Heart right ventricle (tissue), 16 donors: ENCODE measurements at regions not wholly inside any gene's neighbourhood (a gene's known extent, or its start where the extent isn't known, plus 50 kb on each side); places are given as distances from the start of the nearest gene placed in this dataset.

Experiments
- ATAC-seq, 8 donors: fragments of 200-7000 bp; cut with Tn5 transposase; one replicate each; pipeline ENCODE4 v1.9.1; 2020; ENCODE audit warnings: mild to moderate bottlenecking in 8 of 8, moderate library complexity in 8 of 8, moderate number of reproducible peaks in 1 of 8
- DNase-seq, 2 donors: peaks; one replicate each; pipeline ENCODE4 v3.0.0-alpha.2; 2020
- H3K27ac ChIP-seq, 10 donors: fragments of 200-600 bp; sonication (generic) in 2 of 10; one replicate each; pipeline versions ENCODE4 v1.5.0 to v1.8.0; 2020 to 2022; ENCODE audit warnings: mild to moderate bottlenecking in 3 of 10
- H3K27me3 ChIP-seq, 7 donors: fragments of 200-600 bp; one replicate each; pipeline ENCODE4 v1.8.0; 2021 to 2022; ENCODE audit warnings: mild to moderate bottlenecking in 2 of 7
- H3K36me3 ChIP-seq, 9 donors: fragments of 200-600 bp; sonication (generic) in 1 of 9; one replicate each; pipeline versions ENCODE4 v1.5.0 to v1.8.0; 2020 to 2022; ENCODE audit warnings: mild to moderate bottlenecking in 2 of 9
- H3K4me1 ChIP-seq, 9 donors: fragments of 200-600 bp; sonication (generic) in 1 of 9; one replicate each; pipeline versions ENCODE4 v1.5.0 to v1.8.0; 2020 to 2022; ENCODE audit warnings: mild to moderate bottlenecking in 4 of 9
- H3K4me3 ChIP-seq, 10 donors: fragments of 200-600 bp; sonication (generic) in 2 of 10; one replicate each; pipeline versions ENCODE4 v1.5.0 to v1.8.0; 2020 to 2022; ENCODE audit warnings: mild to moderate bottlenecking in 7 of 10, moderate library complexity in 2 of 10
- H3K9me3 ChIP-seq, 11 donors: fragments of 200-600 bp in 10 of 11; sonication (generic) in 2 of 11; one replicate each; pipeline versions ENCODE4 v1.5.0 to v1.8.0; 2013 to 2022; ENCODE audit warnings: mild to moderate bottlenecking in 2 of 11, control low read depth in 1 of 11, moderate library complexity in 1 of 11
- CTCF ChIP-seq, 9 donors: fragments of 200-600 bp; sonication (generic) in 2 of 9; IDR thresholded peaks; one replicate each; pipeline versions ENCODE4 v1.5.0 to v1.8.0; 2021 to 2022; ENCODE audit warnings: antibody characterized with exemption in 9 of 9, mild to moderate bottlenecking in 5 of 9, moderate library complexity in 1 of 9
- WGBS, 2 donors: extraction: QIAGEN DNeasy Blood & Tissue Kit; methylation state at CpG; one replicate each; pipeline ENCODE4 v1.1.7; 2013; ENCODE audit warnings: inconsistent platforms in 1 of 2; 5-methylcytosine and 5-hydroxymethylcytosine counted together
- intact Hi-C, 10 donors: fragments of 100-400 bp; cut with DNase I; formaldehyde crosslinking; loops; one replicate each; pipeline versions ENCODE4 v1.11.1 to v1.14.2; 2022
- donor health status: Arrhythmogenic right ventricular cardiomyopathy.
- donor health status: ischemic (EF 13 %, LVEDD 7.1; RV severe dilation, severe dysfunction).
- donor health status: healthy with polysubstance abuse.
- donor health status: DM: no; HTN: yes; CAD: no.
- donor health status: DM: no; HTN: no; CAD: no.
- donor health status: ischemic (EF 25% LVEDD 6.9; RV normal size, moderate dysfunction).
- donor health status: ischemic (EF 25% LVEDD 5.7; RV mildly dilated, moderate dysfunction).
- donor health status: healthy.
- donor health status: DM: yes; HTN: yes; CAD: no.
- donor health status: Ischemic cardiomyopathy.
- donor health status: ischemic (EF 35%, LVEDD 5.7; RV mildly dilated, moderate dysfunction).
- donor health status: nonischemic (EF 11% LVEDD 7.7; RV severe dilation, severe dysfunction).
- donor health status: DM: yes; HTN: yes; CAD: no.
- donor health status: PGD.
- donor health status: ischemic (EF 29% LVEDD 5.4; RV normal size, mild dysfunction).
- donor health status: nonischemic (EF 23%, LVEDD 6.1; RV moderate dilation, normal function).

GRCh38 chr7:155188821-155189581, 108.7 kb upstream of the INSIG1 start:
- Histone ChIP-seq H3K4me1 (peaks cover 0 to 4% (median 2%) of the 10 kb centered on the region in 9 donors), H3K27ac (no peak overlapping the region), H3K36me3 (no peaks in the 10 kb centered on the region), H3K9me3 (peaks cover 0 to 29% (median 18%) of the 10 kb centered on the region in 11 donors), H3K4me3 (no peak overlapping the region), H3K27me3 (peaks cover 0 to 34% (median 13%) of the 10 kb centered on the region in 7 donors)
- no peak for ATAC-seq
- intact Hi-C loops, result loop anchor here in 3 of 10 donors (2.0 to 10.0 kb wide), 3 partner anchors 156 to 274 kb away; no protein-coding TSS in a partner anchor
- no peak for TF ChIP-seq CTCF (IDR thresholded peaks at IDR 0.05)
- DNase-seq, result no peak
- 75 to 77% methylated on average over 13 of the region's 13 CpGs for WGBS, 2 donors

GRCh38 chr7:155189590-155189989, 108.1 kb upstream of the INSIG1 start:
- H3K4me3 ChIP-seq, result no peak overlapping the region
- peaks cover 0 to 23% (median 17%) of the 10 kb centered on the region in 11 donors for H3K9me3 ChIP-seq
- peaks cover 0 to 4% (median 2%) of the 10 kb centered on the region in 9 donors for H3K4me1 ChIP-seq
- ATAC-seq, result no peak
- no peak for DNase-seq
- intact Hi-C loops, result loop anchor here in 3 of 10 donors (2.0 to 10.0 kb wide), 3 partner anchors 155 to 275 kb away; no protein-coding TSS in a partner anchor
- TF ChIP-seq CTCF (IDR thresholded peaks at IDR 0.05), result no peak
- WGBS, 2 donors, result 61 to 73% methylated on average over 13 of the region's 13 CpGs
- H3K36me3 ChIP-seq, result no peaks in the 10 kb centered on the region
- H3K27me3 ChIP-seq, result peaks cover 0 to 38% (median 13%) of the 10 kb centered on the region in 7 donors
- H3K27ac ChIP-seq, result no peak overlapping the region

GRCh38 chr7:155190688-155191087, 107.0 kb upstream of the INSIG1 start:
- intact Hi-C loops, result loop anchor here in 8 of 10 donors (1.0 to 10.0 kb wide), 7 partner anchors 104 to 266 kb away; partner anchors contain the start of gene INSIG1 (in 2 of the 8)
- peaks cover 0 to 20% (median 9%) of the 10 kb centered on the region in 11 donors for H3K9me3 ChIP-seq
- ATAC-seq (peak in 7 of 8 donors; percentile 63 to 81 (median 67)), DNase-seq (peak; percentile 35 to 59)
- peak; percentile 77 to 88 (median 83) for TF ChIP-seq CTCF (IDR thresholded peaks at IDR 0.05)
- no peak overlapping the region for H3K27ac ChIP-seq
- H3K4me3 ChIP-seq, result peak overlapping the region in 3 of 10 donors; percentile 5 to 18 (median 15)
- 17 to 18% methylated on average over 28 of the region's 28 CpGs for WGBS, 2 donors
- H3K27me3 ChIP-seq, result peaks cover 0 to 42% (median 13%) of the 10 kb centered on the region in 7 donors
- peaks cover 0 to 4% (median 2%) of the 10 kb centered on the region in 9 donors for H3K4me1 ChIP-seq
- H3K36me3 ChIP-seq, result no peaks in the 10 kb centered on the region

- peaks cover 0 to 42% (median 13%) of the 10 kb centered on the region in 7 donors for H3K27me3 ChIP-seq
- no peak overlapping the region for H3K27ac ChIP-seq
- peak overlapping the region in 1 of 10 donors; percentile 5 for H3K4me3 ChIP-seq
- intact Hi-C loops, result loop anchor here in 5 of 10 donors (5.0 to 10.0 kb wide), 4 partner anchors 104 to 266 kb away; partner anchors contain the start of gene INSIG1 (in 2 of the 5)
- H3K36me3 ChIP-seq, result no peaks in the 10 kb centered on the region
- DNase-seq, result no peak
- 74 to 76% methylated on average over 14 of the region's 14 CpGs for WGBS, 2 donors
- peak in 1 of 8 donors; percentile 37 for ATAC-seq
- H3K4me1 ChIP-seq, result peaks cover 0 to 4% (median 2%) of the 10 kb centered on the region in 9 donors
- peaks cover 0 to 20% (median 9%) of the 10 kb centered on the region in 11 donors for H3K9me3 ChIP-seq
- no peak for TF ChIP-seq CTCF (IDR thresholded peaks at IDR 0.05)
Observed at GRCh38 chr7:155191137-155191536, 106.5 kb upstream of the INSIG1 start.
